Ishikawa (cell line): ENCODE measurements at regions not wholly inside any gene's neighbourhood (a gene's known extent, or its start where the extent isn't known, plus 50 kb on each side); places are given as distances from the start of the nearest gene placed in this dataset.

Experiments
- CEBPB ChIP-seq: IDR thresholded peaks from 2 replicates; pipeline ENCODE4 v1.6.1; 2012
- CREB1 ChIP-seq: IDR thresholded peaks from 2 replicates; pipeline ENCODE4 v1.6.1; 2012; ENCODE audit warnings: low read depth
- EGR1 ChIP-seq: IDR thresholded peaks from 2 replicates; pipeline ENCODE4 v1.6.1; 2012
- EP300 ChIP-seq: IDR thresholded peaks from 2 replicates; pipeline ENCODE4 v1.6.1; 2012; ENCODE audit warnings: borderline replicate concordance
- FOXM1 ChIP-seq: IDR thresholded peaks from 2 replicates; pipeline ENCODE4 v1.6.1; 2012; ENCODE audit warnings: low read depth, borderline replicate concordance
- MAX ChIP-seq: IDR thresholded peaks from 2 replicates; pipeline ENCODE4 v1.6.1; 2012
- NFIC ChIP-seq: IDR thresholded peaks from 2 replicates; pipeline ENCODE4 v1.6.1; 2012
- RAD21 ChIP-seq: IDR thresholded peaks from 2 replicates; pipeline ENCODE4 v1.6.1; 2012; ENCODE audit warnings: low read depth
- REST ChIP-seq: IDR thresholded peaks from 2 replicates; pipeline ENCODE4 v1.6.1; 2012; ENCODE audit warnings: low read depth, mild to moderate bottlenecking
- TAF1 ChIP-seq: IDR thresholded peaks from 2 replicates; pipeline ENCODE4 v1.6.1; 2012; ENCODE audit warnings: low read depth, mild to moderate bottlenecking
- TCF12 ChIP-seq: IDR thresholded peaks from 2 replicates; pipeline ENCODE4 v1.6.1; 2012; ENCODE audit warnings: low read depth
- TEAD4 ChIP-seq: IDR thresholded peaks from 2 replicates; pipeline ENCODE4 v1.6.1; 2012
- USF1 ChIP-seq: IDR thresholded peaks from 2 replicates; pipeline ENCODE4 v1.6.1; 2012
- YY1 ChIP-seq: IDR thresholded peaks from 2 replicates; pipeline ENCODE4 v1.6.1; 2012; ENCODE audit warnings: low read depth
- ZBTB7A ChIP-seq: IDR thresholded peaks from 2 replicates; pipeline ENCODE4 v1.6.1; 2012; ENCODE audit warnings: low read depth

- TF ChIP-seq TEAD4 (no peak), ZBTB7A (no peak), CREB1 (no peak), EGR1 (no peak), YY1 (no peak), EP300 (no peak), USF1 (no peak), MAX (no peak), TCF12 (no peak), NFIC (no peak), FOXM1 (no peak), RAD21 (no peak), REST (no peak), TAF1 (no peak), CEBPB (no peak)
These were observed 225.4 kb upstream of the CAND1 start for GRCh38 chr12:67043771-67044170.

GRCh38 chr12:67045650-67046049 lies 223.5 kb upstream of the CAND1 start:
- TF ChIP-seq TEAD4 = no peak
- TF ChIP-seq NFIC = no peak
- TF ChIP-seq CREB1 = no peak

- TF ChIP-seq USF1 = 0 out of 2 replicates have a peak, but pooled peaks have one; percentile 6
- no peak for TF ChIP-seq ZBTB7A
These were observed 223.1 kb upstream of the CAND1 start for GRCh38 chr12:67046062-67046461.

- TF ChIP-seq EP300 (no peak), FOXM1 (no peak), CEBPB (no peak), CREB1 (no peak), NFIC (no peak), ZBTB7A (no peak), TEAD4 (no peak), EGR1 (no peak), USF1 (no peak), RAD21 (no peak), TCF12 (no peak), REST (no peak), YY1 (no peak), TAF1 (no peak), MAX (no peak)
These were observed 221.5 kb upstream of the CAND1 start for GRCh38 chr12:67047634-67048033.

GRCh38 chr12:67048371-67048770 lies 220.8 kb upstream of the CAND1 start:
- TF ChIP-seq FOXM1 = no peak
- no peak for TF ChIP-seq USF1
- TF ChIP-seq ZBTB7A = no peak
- TF ChIP-seq TEAD4 = no peak
- no peak for TF ChIP-seq REST
- TF ChIP-seq MAX = no peak
- no peak for TF ChIP-seq CEBPB
